ENCODE measurements at regions not wholly inside any gene's neighbourhood (a gene's known extent, or its start where the extent isn't known, plus 50 kb on each side); places are given as distances from the start of the nearest gene placed in this dataset.

DNA sequence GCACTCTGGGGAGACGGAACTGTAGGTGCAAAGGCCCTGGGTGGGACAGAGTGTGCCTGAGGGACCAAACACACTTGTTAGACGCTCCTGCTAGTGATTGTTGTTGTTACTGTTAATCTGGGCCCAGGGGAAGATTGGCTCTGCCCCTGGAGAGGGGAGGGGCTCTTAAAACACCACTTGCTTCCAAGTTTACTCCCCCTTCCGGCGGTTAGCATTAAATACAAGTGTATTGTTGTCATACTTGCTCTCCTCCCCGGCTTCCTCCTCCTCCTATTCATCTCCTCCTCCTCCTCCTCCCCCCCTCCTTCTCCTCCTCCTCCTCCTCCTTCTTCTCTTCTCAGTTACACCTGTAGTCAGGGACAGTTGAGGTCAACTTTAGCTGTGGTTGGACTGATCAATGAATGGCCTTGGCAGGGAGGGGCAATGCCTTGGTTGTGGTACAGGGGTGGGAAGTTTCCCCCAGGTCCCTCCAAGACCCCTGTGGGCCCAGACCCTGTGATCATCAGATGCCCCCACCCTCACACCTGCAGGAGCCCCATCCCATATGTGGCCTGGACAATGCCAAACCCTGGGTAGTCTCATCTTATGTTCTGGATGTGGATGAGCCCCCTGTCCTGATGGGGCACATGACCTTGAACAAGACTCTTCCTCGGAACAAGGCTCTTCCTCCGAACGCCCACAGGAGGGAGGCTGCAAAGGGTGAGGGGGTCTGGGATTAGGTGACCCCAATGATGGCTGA lies 217.3 kb downstream of the PTPRU start:
- peak; percentile 49 for DNase-seq (ENCODE audit: low read depth)

DNA sequence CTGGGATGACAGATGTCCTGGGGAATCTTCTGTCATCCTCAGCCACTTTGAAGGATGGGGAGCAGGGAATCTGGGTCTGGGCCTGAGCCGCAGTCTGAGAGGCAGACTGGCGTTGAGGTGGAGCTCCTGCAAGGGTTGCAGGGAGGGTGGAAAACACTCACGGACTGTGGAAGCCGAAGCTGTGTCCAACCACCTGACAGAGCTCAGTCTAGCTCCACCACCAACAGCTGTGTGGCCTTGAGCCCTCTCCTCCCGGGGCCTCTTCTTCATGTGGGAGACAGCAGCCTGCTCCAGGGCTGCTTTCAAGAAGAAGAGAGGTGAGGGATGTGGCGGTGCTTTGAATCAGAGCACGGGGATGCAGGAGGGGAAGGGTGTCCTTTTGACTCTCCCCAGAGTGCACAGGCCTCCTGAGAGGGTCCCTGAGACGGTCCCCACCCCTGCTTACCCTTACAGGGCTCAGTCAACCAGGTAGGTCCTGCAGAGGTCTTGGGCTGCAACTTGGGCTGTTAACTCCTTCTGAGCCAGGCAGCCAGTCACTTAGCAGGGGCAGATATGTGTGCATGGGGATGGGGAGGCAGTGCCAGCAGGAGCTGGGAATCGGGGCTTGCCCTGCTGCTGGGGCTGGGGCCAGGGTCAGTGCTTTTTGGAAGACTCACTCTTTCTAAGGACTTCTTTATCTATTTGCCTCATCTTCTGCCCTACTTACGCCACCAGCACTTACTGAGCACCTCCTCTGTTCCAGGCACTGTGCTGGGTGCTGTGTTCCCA lies 216.3 kb downstream of the PTPRU start:
- no peak for DNase-seq (ENCODE audit: low read depth)

DNA sequence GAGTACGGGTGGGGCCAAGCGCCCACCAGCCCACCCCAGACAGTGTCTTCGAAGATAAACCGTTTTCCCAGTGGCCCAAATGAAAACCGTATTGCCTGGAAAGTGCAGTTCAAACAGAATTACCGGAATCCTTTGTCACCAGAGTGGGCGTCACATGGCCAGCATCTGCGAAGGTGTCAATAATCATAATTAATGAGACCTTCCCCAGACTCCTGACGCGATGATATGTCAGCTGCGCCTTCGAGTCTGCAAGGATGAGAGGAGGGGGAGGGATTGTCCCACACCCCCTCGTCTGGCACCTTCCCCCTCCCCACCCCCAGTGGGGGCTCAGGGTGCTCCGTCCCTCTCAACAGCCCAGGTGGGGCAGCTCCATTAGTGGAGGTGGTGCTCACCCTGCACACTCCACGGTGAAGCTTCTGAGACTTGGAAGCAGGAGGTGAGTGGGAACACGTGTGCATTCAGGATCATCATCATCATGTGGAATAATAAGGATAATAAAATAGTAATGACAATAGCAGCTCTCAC lies 215.1 kb downstream of the PTPRU start:
- DNase-seq (ENCODE audit: low read depth): no peak

DNA sequence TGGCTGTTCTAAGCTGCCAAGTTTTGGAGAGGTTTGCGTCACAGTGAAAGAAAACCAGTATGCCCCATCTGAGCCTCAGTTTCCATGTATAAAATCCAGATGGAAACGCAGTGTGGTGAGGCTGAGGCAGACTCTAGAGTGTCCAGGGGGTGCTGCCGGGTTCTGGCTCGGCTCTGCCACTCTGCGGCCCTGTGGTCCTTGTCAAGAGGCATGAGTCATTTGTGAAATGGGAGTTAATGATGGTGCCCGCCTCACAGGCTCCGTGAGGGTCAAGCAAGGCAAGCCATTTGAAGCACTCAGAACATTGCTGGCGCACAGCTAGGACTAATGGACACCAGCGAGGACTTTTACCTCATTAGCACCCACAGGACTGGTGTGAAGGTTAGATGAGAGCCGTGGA lies 214.3 kb downstream of the PTPRU start:
- peak; percentile 2 for DNase-seq (ENCODE audit: low read depth)

DNA sequence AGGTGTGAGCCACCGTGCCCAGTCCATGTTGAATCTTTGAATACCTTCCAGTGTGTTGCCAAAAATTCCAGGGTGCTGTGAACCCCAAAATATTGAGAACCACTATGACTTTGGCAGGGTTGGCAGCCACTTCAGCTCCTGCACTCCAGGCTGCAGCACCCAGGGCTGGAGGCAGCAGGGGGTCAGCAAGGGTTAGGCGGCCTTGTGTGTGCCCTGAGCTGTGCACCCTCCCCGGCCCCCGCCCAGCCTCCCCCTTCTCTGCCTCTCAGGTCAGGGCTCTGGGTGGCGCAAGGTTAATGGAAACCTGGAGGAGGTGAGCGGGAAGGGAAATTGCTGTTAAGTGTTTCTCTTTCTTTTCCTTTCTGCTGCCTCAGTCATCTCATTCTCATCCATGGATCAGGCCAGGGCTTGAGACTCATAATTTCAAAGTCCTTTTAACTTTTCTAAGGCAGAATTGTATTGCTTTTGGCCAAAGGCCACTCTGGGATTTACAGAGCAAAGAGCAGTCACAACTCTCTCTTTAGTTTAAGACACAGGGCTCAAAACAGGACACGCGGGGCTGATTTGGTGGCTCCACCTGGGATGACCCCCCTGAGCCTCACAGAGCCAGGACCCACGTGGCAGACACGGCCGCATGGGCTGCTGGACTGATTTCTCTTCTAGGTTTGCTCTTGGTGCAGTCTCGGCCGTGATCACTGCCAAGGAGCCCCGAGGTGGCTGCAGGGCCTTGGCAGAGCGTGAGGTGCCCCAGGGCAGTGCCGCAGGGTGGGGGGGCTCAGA lies 212.3 kb downstream of the PTPRU start:
- no peak for DNase-seq (ENCODE audit: low read depth)

DNA sequence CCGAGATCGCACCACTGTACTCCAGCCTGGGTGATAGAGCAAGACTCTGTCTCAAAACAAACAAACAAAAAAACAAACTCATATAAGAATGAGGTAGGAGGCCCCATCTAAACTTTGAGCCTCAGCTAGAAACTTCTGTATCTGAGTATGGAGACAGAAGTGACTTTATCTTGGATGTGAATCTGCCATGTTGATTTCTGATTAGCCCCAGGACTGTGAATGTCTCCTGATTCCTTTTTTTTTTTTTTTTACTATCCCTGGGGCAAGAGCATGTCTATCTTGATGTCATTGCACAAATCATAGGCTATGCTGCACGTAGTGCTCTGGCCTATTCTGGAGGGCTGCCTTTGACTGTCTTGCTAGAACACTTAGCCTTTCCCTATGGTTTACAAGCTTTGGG lies 211.0 kb downstream of the PTPRU start:
- no peak for DNase-seq (ENCODE audit: low read depth)

DNA sequence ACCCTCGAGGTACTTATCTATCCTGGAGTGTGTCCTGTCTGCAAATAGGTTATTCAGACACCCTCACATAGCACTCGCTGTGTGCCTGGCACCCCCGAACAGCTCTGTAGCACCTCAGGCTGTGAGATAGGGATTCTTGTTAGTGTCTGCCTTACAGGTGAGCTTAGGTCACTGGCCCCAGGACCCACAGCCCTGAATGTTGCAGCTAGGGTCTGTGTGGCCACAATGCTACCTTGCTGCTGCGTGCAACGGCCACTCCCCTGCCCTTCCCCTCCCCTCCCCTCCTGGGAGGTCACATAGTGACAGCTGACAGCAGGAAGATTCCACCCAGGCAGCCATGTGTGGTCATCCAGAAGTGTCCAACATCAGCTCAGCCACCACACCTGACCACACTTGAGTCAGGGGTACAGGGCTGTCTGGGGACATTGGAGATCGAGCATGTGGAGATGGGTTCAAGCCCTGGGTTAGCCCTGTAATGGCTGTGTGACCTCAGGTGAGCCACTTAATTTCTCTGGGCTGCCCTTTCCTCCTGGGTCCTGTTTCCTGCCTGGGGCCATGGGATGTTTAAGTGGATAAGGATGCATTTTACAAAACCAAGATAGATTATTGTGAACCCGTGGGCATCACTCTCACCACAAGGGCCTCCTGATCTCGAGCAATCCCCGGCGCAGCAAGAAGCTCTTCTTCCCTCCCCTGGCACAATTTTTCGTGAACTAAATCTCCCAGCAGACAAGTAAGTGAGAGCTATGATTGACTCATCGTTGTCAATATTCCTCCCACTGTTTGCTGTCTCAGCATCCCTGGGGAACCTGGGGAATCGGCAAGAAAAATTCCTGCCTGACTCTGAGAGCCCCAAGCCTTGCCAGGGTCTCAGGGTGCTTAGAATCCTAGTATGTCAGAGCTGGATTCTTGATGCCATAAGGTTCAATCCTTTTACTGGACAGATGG lies 208.7 kb downstream of the PTPRU start:
- DNase-seq (ENCODE audit: low read depth): no peak

DNA sequence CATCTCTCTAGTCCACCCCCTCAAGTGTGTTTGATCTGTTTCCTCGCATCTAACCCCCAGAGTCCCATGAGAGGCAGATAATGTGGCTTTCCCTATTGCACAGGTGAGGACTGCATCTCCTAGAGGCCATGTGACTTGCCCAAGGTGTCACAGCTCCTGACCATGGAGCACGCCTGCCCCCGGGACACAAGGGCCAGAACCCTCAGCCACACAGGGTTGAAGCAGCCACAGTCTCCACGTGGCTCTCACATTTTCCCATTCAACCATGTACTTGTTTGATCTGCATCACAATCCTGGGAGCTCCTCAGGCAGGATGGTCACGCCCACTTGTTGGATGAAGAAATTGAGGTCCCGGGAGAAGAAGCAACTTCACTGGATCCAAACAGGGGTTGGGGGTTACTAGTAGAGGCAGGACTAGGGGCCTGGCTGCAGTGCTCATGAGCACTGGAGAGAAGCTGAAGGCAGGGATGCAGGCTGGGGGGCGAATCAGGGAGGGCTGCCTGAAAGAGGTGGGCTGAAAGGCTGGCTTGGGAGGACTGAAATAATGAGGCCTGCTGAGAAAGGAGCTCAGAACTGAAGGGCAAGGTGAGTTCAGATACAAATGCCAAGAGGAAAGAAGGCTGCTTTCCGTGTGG lies 207.9 kb downstream of the PTPRU start:
- no peak for DNase-seq (ENCODE audit: low read depth)

DNA sequence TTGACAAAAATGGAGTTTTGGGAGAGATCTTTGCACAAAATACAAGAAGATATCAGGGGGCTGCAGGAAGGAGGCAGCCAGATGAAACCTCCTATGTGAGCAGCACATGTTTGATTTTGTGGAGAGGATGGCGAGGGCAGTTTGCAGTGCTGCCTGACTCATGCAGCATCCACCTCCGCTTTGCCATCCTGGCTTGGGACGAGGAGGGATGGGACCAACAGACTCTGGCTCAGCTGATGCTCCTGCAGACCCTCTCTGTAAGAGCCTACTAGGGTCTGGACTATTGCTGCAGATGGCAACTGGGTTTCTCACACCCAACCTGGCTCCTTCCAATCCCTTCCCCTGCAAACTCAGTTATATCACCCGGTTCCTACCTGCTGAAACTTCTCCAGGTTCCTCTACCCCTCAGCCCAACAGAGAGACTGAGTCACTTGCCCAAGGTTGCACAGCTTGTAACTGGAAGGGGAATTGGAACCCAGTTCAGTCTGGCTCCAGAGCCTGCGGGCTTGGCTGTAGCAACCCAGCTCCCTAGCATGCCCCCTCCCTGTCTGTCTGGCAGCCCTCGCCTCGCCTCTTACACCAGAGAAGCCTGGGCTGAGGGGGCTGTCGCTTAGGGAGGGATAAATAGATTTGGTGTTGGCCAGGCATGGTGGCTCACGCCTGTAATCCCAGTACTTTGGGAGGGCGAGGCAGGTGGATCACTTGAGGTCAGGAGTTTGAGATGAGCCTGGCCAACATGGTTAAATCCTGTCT lies 205.8 kb downstream of the PTPRU start:
- DNase-seq (ENCODE audit: low read depth): no peak

DNA sequence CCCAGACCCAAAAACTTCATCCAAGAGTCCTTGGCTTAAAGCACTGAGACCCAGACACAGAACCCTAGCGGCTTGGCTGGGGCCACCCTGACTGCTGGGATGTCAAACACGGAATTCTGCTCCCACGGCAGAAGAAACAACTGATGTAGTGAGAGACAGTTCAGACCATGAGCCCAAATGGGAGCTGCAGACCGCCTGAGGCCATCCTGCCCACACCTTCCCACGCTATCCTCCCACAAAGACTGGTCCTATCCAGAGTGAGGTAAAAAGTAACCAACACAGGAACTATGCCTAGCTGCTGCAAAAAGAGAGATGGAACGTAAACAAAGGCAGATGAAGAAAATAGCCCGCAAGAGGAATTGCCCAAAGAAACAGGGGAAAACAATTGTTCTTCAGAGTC lies 203.3 kb downstream of the PTPRU start:
- DNase-seq (ENCODE audit: low read depth): peak; percentile 8

DNA sequence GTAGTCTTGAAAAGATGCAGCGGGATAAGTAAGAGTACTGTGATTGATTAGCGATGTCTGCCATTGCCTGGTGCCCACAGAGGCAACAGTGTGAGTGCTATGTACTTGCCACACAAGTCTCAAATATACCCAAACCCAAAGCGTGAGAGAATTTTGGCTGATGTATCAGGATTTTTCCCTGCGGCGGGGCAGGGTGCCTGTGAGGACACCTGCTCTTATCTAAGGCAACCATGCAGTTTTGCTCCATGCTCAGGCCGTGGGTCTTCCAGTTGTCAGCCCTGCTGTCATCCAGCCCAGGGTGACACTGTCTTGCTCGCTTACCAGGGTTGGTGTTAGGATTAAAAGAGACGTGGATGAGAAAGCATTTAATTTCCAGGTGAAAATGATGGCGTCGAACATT lies 202.7 kb downstream of the PTPRU start:
- no peak for DNase-seq (ENCODE audit: low read depth)

DNA sequence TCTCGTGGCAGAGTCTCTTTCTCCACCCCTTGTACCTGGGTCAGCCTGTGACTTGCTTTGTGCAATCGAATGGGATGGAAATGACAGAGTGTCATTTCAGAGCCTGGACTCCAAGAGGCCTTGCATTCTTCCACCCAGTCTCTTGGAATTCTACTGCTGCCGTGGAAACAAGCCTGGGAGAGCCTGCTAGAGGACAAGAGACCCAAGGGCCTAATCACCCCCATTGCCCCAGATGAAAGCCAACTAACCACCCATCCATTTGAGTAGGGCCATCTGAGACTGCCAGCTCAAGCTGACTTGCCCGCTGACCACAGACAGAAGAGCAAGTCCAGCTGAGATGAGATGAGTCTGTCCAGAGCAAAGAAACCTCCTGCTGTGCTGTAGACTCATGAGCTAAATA lies 201.6 kb downstream of the PTPRU start:
- no peak for DNase-seq (ENCODE audit: low read depth)

DNA sequence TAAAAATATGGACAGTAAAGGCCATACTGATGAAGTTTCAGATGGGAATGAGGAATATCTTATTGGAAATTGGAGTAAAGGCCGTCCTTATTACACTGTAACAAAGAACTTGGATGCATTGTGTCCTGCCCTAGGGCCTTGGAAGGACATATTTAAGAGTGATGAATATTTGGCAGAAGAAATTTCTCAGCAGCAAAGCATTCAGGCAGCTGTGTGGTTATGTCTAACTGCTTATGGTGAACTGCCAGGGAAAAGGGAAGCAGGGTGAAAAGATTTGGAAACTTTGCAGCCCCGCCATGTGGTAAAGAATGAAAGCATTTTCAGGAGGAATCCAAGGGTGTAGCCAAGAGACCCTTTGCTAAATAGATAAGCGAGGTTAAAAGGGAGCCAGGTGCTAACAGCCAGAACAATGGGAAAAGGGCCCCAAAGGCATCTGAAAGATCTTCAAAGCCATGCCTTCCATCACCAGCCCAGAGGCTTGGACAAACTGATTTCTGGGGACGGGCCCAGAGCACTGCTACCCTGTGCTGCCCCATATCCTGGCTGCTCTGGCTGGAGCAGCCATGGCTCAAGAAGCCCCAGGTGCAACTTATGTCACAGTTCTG lies 200.0 kb downstream of the PTPRU start:
- DNase-seq (ENCODE audit: low read depth): no peak

DNA sequence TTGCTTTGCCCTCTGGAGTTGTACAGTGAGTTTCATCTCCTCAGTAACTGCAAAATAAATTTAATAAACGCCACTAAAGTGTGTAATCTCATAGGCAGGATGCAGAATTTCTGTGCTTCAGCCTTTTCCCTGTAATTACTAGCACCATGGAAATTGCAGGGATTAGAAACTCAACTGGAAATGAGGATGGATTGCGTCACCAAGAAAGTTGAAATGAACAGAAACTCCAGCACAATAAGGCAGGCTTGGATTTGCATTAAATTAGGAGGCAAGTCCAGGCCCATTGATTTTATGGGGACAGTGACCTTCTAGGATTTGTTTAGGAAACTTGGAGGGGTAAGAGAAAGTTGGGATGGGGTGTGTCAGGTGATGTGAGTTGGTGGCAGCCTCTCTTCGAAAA lies 197.5 kb downstream of the PTPRU start:
- DNase-seq (ENCODE audit: low read depth): no peak

DNA sequence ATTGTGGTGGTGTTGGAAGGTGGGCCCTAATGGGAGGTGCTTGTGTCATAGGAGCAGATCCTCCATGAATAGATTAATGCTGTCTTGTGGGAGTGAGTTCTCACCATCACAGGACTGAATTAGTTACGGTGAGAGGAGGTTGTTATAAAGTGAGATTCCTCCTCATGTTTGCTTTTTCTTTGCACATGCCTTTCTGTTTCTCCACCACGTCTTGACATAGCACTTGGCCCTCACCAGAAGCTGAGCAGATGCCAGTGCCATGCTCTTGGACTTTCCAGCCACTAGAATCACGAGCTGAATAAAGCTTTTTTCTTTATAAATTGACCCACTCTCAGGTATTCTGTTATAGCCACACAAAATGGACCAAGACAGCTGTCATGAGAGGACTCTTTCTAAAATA lies 194.8 kb downstream of the PTPRU start:
- no peak for DNase-seq (ENCODE audit: low read depth)

DNA sequence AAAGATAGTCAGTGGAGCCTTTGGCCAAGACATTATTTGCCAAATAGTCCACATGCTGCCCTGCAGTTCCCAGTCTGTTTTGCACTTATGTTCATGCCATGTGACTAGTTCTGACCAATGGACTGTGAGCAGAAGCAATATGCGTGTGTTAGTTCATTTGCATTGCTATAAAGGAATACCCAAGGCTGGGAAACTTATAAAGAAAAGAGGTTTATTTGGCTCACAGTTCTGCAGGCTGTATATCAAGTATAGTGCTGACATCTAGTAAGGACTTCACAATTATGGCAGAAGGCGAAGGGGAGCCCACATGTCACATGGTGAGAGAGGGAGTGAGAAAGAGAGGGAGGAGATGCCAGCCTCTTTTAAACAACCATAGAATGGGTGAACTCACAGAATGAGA lies 193.3 kb downstream of the PTPRU start:
- DNase-seq (ENCODE audit: low read depth): no peak

DNA sequence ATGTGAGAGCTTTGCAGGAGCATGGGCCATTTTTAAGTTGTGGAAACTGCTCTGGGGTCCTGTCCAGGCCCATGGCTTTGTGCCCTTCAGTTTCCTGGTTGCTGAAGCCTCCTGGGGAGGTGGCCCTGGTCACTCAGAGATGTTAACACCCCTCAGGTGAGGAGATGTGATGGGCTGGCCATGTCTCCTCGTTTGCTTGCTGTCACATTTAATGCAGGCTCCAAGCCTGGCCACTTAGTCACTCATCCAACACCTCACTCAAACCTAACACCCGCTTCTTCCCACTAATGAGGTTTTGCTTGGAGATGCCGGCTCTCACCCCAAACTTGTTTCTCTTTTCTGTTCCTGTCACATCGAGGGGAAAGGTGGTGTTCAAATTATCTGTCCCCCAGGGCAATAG lies 192.7 kb downstream of the PTPRU start:
- DNase-seq (ENCODE audit: low read depth): no peak

DNA sequence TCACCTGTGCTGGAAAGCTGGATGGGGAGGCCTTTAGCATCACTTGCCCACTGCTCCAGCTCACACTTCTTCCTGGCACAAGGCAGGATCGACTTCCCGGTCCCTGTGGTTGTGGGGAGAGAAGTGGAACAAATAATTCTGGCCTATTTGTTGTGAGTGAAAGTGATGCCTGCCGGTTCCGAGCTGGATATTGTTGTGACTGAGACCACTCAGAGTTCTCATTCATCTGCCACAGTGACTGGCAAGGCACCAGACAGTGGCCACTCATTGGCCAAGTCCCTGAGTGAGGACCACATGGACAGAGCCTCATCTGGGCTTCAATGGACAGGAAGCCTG lies 191.9 kb downstream of the PTPRU start:
- no peak for DNase-seq (ENCODE audit: low read depth)

DNA sequence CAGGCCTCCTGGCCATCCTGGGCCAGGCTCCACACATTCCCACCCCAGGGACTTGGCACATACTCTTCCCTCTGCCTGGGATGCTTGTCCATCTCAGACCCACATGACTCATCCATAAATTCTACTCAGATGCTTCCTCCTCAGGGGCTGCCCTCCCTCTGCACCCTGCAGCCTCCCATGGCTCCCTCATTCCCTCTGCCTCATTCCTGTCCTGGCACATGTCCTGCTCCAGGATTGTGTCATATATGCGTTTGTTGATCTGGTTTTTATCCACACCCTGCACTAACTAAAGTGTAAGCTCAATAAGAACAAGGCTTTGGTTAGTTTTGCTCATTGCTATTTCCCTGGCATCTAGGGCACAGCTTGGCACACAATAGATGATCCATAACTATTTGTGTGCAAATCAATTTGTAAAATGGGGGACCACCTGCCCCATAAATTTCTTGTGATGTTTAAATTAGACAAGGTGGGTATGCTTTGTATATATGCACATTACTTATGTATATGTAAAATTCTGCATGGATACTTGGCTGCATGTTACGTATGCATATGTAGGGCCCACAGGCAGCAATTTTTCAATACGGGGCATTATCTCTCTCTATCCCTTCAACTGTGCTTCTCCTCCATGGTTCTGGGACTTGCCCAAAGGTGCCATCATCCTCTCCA lies 191.4 kb downstream of the PTPRU start:
- DNase-seq (ENCODE audit: low read depth): no peak

Measured in renal cortical epithelial cell (primary cell).